HepG2 (cell line): ENCODE measurements at regions not wholly inside any gene's neighbourhood (a gene's known extent, or its start where the extent isn't known, plus 50 kb on each side); places are given as distances from the start of the nearest gene placed in this dataset.

Source experiments
- CBFB ChIP-seq: sonication (generic); formaldehyde crosslinking; IDR thresholded peaks from 2 replicates; pipeline ENCODE4 v1.4.0; 2020; ENCODE audit warnings: missing genetic modification reagents
- GFI1 ChIP-seq: sonication (generic); formaldehyde crosslinking; IDR thresholded peaks from 2 replicates; pipeline ENCODE4 v1.5.0; 2020; ENCODE audit warnings: missing genetic modification reagents, mild to moderate bottlenecking, borderline replicate concordance
- JUNB ChIP-seq: sonication (generic); formaldehyde crosslinking; IDR thresholded peaks from 2 replicates; pipeline ENCODE4 v1.8.0; 2022; ENCODE audit warnings: missing genetic modification reagents, mild to moderate bottlenecking, borderline replicate concordance
- NR2F1 ChIP-seq, 2 experiments: fragments of 450-650 bp in 1 of 2; formaldehyde crosslinking in 1 of 2; IDR thresholded peaks; 2 replicates each; pipeline versions ENCODE4 v1.5.0 to v1.6.1; 2016 to 2020; ENCODE audit warnings: mild to moderate bottlenecking in 1 of 2, missing compliant biosample characterization in 1 of 2, missing genetic modification reagents in 1 of 2, moderate library complexity in 1 of 2
- SOX5 ChIP-seq: IDR thresholded peaks from 2 replicates; pipeline ENCODE4 v1.6.1; 2016; ENCODE audit warnings: borderline replicate concordance
- SOX6 ChIP-seq, 2 experiments: fragments of 450-650 bp in 1 of 2; sonication (generic) in 1 of 2; formaldehyde crosslinking in 1 of 2; IDR thresholded peaks; 2 replicates each; pipeline versions ENCODE4 v1.4.0 to v1.6.1; 2017 to 2020; ENCODE audit warnings: antibody characterized with exemption in 1 of 2, mild to moderate bottlenecking in 1 of 2, missing genetic modification reagents in 1 of 2
- TBX2 ChIP-seq: sonication (generic); formaldehyde crosslinking; IDR thresholded peaks from 2 replicates; pipeline ENCODE4 v1.5.0; 2020; ENCODE audit warnings: missing genetic modification reagents, mild to moderate bottlenecking, borderline replicate concordance
- ZFP36L2 ChIP-seq: sonication (generic); formaldehyde crosslinking; IDR thresholded peaks from 2 replicates; pipeline ENCODE4 v1.4.0; 2020; ENCODE audit warnings: missing genetic modification reagents
- ZNF207 ChIP-seq: fragments of 450-650 bp; IDR thresholded peaks from 2 replicates; pipeline ENCODE4 v1.6.1; 2016; ENCODE audit warnings: antibody characterized with exemption, borderline replicate concordance
- ZNF556 ChIP-seq: sonication (generic); formaldehyde crosslinking; IDR thresholded peaks from 2 replicates; pipeline ENCODE4 v1.4.0; 2020; ENCODE audit warnings: mild to moderate bottlenecking, missing genetic modification reagents, borderline replicate concordance
- TF ChIP-seq, protein P1 (sequence below): sonication (generic); formaldehyde crosslinking; conservative IDR thresholded peaks from 2 replicates; pipeline ENCODE4 v1.4.0; 2020; ENCODE audit warnings: missing genetic modification reagents
- TF ChIP-seq, protein P2 (sequence below): sonication (generic); formaldehyde crosslinking; IDR thresholded peaks from 2 replicates; pipeline ENCODE4 v1.4.0; 2020; ENCODE audit warnings: mild to moderate bottlenecking, missing genetic modification reagents
- TF ChIP-seq, protein P3 (sequence below): sonication (generic); formaldehyde crosslinking; IDR thresholded peaks from 2 replicates; pipeline ENCODE4 v1.5.0; 2020; ENCODE audit warnings: mild to moderate bottlenecking, missing genetic modification reagents
- TF ChIP-seq, protein P4 (sequence below): sonication (generic); formaldehyde crosslinking; IDR thresholded peaks from 2 replicates; pipeline ENCODE4 v1.4.0; 2020; ENCODE audit warnings: missing genetic modification reagents

DNA sequence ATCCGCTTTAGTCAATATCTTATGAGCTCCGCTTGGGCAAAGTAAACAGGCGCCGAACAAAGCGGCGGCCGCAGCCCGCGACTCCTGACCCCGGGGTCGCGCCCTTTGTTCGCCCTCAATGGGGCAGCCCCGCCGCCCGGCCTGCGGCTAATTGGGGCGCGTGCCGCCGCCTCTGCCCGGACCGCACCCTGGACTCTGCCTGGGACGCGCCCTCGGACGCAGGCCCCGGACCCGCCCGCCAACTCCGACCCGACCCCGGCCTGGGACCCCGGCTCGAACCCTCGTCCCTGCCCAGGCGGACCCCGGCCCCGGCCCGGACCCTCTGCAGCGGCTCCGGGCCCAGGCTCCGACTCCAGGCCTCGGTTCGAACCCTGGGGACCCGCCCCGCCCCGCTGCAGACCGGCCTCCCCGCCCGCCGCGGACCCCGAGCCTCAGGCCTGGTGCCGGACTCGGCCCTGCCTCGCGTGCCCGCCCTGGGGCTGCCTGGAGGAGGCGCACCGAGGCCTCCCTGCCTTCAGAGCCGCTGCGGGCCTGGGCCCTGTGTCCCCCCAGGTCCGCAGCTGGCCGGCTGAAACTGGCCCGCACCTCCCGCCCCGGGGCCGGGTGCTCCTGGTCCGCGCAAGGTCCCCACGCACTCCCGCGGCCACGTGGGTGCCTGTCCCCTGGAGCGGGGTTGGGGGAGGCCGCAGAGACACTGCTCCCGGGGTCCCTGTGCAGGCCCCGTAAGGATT lies 84.7 kb upstream of the WNT7B start (continued):
- TF ChIP-seq, protein P1, sequence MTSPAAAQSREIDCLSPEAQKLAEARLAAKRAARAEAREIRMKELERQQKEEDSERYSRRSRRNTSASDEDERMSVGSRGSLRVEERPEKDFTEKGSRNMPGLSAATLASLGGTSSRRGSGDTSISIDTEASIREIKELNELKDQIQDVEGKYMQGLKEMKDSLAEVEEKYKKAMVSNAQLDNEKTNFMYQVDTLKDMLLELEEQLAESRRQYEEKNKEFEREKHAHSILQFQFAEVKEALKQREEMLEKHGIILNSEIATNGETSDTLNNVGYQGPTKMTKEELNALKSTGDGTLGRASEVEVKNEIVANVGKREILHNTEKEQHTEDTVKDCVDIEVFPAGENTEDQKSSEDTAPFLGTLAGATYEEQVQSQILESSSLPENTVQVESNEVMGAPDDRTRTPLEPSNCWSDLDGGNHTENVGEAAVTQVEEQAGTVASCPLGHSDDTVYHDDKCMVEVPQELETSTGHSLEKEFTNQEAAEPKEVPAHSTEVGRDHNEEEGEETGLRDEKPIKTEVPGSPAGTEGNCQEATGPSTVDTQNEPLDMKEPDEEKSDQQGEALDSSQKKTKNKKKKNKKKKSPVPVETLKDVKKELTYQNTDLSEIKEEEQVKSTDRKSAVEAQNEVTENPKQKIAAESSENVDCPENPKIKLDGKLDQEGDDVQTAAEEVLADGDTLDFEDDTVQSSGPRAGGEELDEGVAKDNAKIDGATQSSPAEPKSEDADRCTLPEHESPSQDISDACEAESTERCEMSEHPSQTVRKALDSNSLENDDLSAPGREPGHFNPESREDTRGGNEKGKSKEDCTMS (CRISPR knock-in tag), result no peak
- TF ChIP-seq NR2F1 (CRISPR knock-in tag; IDR thresholded peaks at IDR 0.05), result peak; percentile 79 to 80; a peak in 3 of 4 replicates
- TF ChIP-seq, protein P2, sequence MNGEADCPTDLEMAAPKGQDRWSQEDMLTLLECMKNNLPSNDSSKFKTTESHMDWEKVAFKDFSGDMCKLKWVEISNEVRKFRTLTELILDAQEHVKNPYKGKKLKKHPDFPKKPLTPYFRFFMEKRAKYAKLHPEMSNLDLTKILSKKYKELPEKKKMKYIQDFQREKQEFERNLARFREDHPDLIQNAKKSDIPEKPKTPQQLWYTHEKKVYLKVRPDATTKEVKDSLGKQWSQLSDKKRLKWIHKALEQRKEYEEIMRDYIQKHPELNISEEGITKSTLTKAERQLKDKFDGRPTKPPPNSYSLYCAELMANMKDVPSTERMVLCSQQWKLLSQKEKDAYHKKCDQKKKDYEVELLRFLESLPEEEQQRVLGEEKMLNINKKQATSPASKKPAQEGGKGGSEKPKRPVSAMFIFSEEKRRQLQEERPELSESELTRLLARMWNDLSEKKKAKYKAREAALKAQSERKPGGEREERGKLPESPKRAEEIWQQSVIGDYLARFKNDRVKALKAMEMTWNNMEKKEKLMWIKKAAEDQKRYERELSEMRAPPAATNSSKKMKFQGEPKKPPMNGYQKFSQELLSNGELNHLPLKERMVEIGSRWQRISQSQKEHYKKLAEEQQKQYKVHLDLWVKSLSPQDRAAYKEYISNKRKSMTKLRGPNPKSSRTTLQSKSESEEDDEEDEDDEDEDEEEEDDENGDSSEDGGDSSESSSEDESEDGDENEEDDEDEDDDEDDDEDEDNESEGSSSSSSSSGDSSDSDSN (CRISPR knock-in tag), result peak; percentile 41; the same call in 1 of the 2 replicates
- TF ChIP-seq CBFB (CRISPR knock-in tag), result peak; percentile 87; the same call in 1 of the 2 replicates
- no peak for TF ChIP-seq ZFP36L2
- TF ChIP-seq ZNF556 (CRISPR knock-in tag), result no peak
- TF ChIP-seq TBX2 (CRISPR knock-in tag), result peak; percentile 74
- no peak for TF ChIP-seq JUNB (CRISPR knock-in tag)
- TF ChIP-seq, protein P3, sequence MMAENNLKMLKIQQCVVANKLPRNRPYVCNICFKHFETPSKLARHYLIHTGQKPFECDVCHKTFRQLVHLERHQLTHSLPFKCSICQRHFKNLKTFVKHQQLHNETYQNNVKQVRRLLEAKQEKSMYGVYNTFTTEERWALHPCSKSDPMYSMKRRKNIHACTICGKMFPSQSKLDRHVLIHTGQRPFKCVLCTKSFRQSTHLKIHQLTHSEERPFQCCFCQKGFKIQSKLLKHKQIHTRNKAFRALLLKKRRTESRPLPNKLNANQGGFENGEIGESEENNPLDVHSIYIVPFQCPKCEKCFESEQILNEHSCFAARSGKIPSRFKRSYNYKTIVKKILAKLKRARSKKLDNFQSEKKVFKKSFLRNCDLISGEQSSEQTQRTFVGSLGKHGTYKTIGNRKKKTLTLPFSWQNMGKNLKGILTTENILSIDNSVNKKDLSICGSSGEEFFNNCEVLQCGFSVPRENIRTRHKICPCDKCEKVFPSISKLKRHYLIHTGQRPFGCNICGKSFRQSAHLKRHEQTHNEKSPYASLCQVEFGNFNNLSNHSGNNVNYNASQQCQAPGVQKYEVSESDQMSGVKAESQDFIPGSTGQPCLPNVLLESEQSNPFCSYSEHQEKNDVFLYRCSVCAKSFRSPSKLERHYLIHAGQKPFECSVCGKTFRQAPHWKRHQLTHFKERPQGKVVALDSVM (CRISPR knock-in tag), result 0 out of 2 replicates have a peak, but pooled peaks have one; percentile 6
- TF ChIP-seq SOX5 (CRISPR knock-in tag), result peak; percentile 24; the same call in 1 of the 2 replicates
- no peak for TF ChIP-seq ZNF207
- TF ChIP-seq, protein P4, sequence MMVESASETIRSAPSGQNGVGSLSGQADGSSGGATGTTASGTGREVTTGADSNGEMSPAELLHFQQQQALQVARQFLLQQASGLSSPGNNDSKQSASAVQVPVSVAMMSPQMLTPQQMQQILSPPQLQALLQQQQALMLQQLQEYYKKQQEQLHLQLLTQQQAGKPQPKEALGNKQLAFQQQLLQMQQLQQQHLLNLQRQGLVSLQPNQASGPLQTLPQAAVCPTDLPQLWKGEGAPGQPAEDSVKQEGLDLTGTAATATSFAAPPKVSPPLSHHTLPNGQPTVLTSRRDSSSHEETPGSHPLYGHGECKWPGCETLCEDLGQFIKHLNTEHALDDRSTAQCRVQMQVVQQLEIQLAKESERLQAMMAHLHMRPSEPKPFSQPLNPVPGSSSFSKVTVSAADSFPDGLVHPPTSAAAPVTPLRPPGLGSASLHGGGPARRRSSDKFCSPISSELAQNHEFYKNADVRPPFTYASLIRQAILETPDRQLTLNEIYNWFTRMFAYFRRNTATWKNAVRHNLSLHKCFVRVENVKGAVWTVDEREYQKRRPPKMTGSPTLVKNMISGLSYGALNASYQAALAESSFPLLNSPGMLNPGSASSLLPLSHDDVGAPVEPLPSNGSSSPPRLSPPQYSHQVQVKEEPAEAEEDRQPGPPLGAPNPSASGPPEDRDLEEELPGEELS (CRISPR knock-in tag), result peak; percentile 33; the same call in 1 of the 2 replicates
- TF ChIP-seq GFI1 (CRISPR knock-in tag), result peak; percentile 16; the same call in 1 of the 2 replicates
- no peak for TF ChIP-seq SOX6 (IDR thresholded peaks at IDR 0.05)
- peak; percentile 82 for TF ChIP-seq SOX6 (CRISPR knock-in tag; IDR thresholded peaks at IDR 0.05)
